SK-N-SH treated with all-trans-retinoic acid at 6 μM for 48 hours (cell line): ENCODE measurements at regions not wholly inside any gene's neighbourhood (a gene's known extent, or its start where the extent isn't known, plus 50 kb on each side); places are given as distances from the start of the nearest gene placed in this dataset.

ENCODE experiments used
- ATAC-seq: fragments of 200-7000 bp; cut with Tn5 transposase; 3 replicates; pipeline ENCODE4 v1.9.1; 2020; ENCODE audit warnings: mild to moderate bottlenecking, moderate library complexity
- ARNTL ChIP-seq: fragments of 450-650 bp; formaldehyde crosslinking; IDR thresholded peaks from 2 replicates; pipeline ENCODE4 v1.5.0; 2020; ENCODE audit warnings: low read depth, mild to moderate bottlenecking, moderate library complexity, borderline replicate concordance
- BACH2 ChIP-seq: fragments of 250-450 bp; sonication (Bioruptor Pico); IDR thresholded peaks from 2 replicates; pipeline ENCODE4 v1.9.0; 2021; ENCODE audit warnings: mild to moderate bottlenecking, borderline replicate concordance
- CSDC2 ChIP-seq: fragments of 250-450 bp; sonication (Bioruptor Pico); IDR thresholded peaks from 2 replicates; pipeline ENCODE4 v1.5.0; 2020; ENCODE audit warnings: mild to moderate bottlenecking, moderate library complexity
- GLIS3 ChIP-seq: fragments of 250-450 bp; sonication (Bioruptor Pico); IDR thresholded peaks from 2 replicates; pipeline ENCODE4 v1.5.0; 2020; ENCODE audit warnings: mild to moderate bottlenecking, moderate library complexity
- ISL1 ChIP-seq: fragments of 250-450 bp; sonication (Bioruptor Pico); IDR thresholded peaks from 2 replicates; pipeline ENCODE4 v2.1.2; 2022; ENCODE audit warnings: mild to moderate bottlenecking, moderate library complexity
- PPARA ChIP-seq: fragments of 250-450 bp; sonication (Bioruptor Pico); IDR thresholded peaks from 2 replicates; pipeline ENCODE4 v1.5.0; 2020; ENCODE audit warnings: mild to moderate bottlenecking, borderline replicate concordance
- RARB ChIP-seq: fragments of 250-450 bp; sonication (Bioruptor Pico); IDR thresholded peaks from 2 replicates; pipeline ENCODE4 v1.8.0; 2021; ENCODE audit warnings: mild to moderate bottlenecking, moderate library complexity
- TCF4 ChIP-seq: fragments of 250-450 bp; sonication (Bioruptor Pico); IDR thresholded peaks from 2 replicates; pipeline ENCODE4 v1.8.0; 2021; ENCODE audit warnings: mild to moderate bottlenecking, moderate library complexity, borderline replicate concordance
- TOX ChIP-seq: fragments of 250-450 bp; sonication (Bioruptor Pico); IDR thresholded peaks from 2 replicates; pipeline ENCODE4 v1.8.0; 2021; ENCODE audit warnings: mild to moderate bottlenecking, moderate library complexity, borderline replicate concordance
- ZC3H10 ChIP-seq: fragments of 250-450 bp; sonication (Bioruptor Pico); IDR thresholded peaks from 2 replicates; pipeline ENCODE4 v1.5.1; 2021; ENCODE audit warnings: mild to moderate bottlenecking, moderate library complexity
- ZFP3 ChIP-seq: fragments of 250-450 bp; sonication (Bioruptor Pico); IDR thresholded peaks from 2 replicates; pipeline ENCODE4 v1.5.0; 2020; ENCODE audit warnings: mild to moderate bottlenecking, moderate library complexity
- ZNF565 ChIP-seq: fragments of 450-650 bp; formaldehyde crosslinking; conservative IDR thresholded peaks from 2 replicates; pipeline ENCODE4 v1.5.0; 2020; ENCODE audit warnings: low read depth, mild to moderate bottlenecking, moderate library complexity
- ZNF70 ChIP-seq: fragments of 450-650 bp; formaldehyde crosslinking; IDR thresholded peaks from 2 replicates; pipeline ENCODE4 v1.5.0; 2020; ENCODE audit warnings: mild to moderate bottlenecking, moderate library complexity
- ZNF8 ChIP-seq: fragments of 450-650 bp; formaldehyde crosslinking; IDR thresholded peaks from 2 replicates; pipeline ENCODE4 v1.5.0; 2020; ENCODE audit warnings: mild to moderate bottlenecking, moderate library complexity
- TF ChIP-seq, protein P1 (sequence below): fragments of 250-450 bp; sonication (Bioruptor Pico); IDR thresholded peaks from 2 replicates; pipeline ENCODE4 v1.8.0; 2021; ENCODE audit warnings: low read depth, mild to moderate bottlenecking, moderate library complexity, borderline replicate concordance
- TF ChIP-seq, protein P2 (sequence below): fragments of 250-450 bp; sonication (Bioruptor Pico); IDR thresholded peaks from 2 replicates; pipeline ENCODE4 v1.5.0; 2020; ENCODE audit warnings: mild to moderate bottlenecking, moderate library complexity
- TF ChIP-seq, protein P3 (sequence below): fragments of 250-450 bp; sonication (Bioruptor Pico); IDR thresholded peaks from 2 replicates; pipeline ENCODE4 v1.5.1; 2021; ENCODE audit warnings: mild to moderate bottlenecking, moderate library complexity
- TF ChIP-seq, protein P4 (sequence below): fragments of 250-450 bp; sonication (Bioruptor Pico); IDR thresholded peaks from 2 replicates; pipeline ENCODE4 v1.5.1; 2020; ENCODE audit warnings: low read depth, mild to moderate bottlenecking, moderate library complexity

DNA sequence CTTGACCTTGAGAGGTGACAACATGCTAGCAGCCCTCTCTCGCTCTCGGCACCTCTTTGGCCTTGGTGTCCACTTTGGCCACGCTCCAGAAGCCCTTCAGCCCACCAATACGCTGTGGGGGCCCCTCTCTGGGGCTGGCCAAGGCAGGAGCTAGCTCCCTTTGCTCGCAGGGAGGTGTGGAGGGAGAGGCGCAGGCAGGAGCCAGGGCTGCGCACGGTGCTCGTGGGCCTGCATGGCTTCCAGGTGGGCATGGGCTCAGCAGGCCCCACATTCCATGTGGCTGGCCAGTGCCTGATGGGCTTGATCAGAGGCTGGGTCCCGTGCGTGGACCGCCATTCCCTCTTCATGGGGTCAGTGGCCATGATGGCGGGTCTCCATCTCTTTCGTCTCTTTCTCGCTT is 1237.0 kb upstream of the USP15 start (continued):
- TF ChIP-seq, protein P1, sequence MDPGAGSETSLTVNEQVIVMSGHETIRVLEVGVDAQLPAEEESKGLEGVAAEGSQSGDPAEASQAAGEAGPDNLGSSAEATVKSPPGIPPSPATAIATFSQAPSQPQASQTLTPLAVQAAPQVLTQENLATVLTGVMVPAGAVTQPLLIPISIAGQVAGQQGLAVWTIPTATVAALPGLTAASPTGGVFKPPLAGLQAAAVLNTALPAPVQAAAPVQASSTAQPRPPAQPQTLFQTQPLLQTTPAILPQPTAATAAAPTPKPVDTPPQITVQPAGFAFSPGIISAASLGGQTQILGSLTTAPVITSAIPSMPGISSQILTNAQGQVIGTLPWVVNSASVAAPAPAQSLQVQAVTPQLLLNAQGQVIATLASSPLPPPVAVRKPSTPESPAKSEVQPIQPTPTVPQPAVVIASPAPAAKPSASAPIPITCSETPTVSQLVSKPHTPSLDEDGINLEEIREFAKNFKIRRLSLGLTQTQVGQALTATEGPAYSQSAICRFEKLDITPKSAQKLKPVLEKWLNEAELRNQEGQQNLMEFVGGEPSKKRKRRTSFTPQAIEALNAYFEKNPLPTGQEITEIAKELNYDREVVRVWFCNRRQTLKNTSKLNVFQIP (CRISPR knock-in tag), result no peak
- no peak for TF ChIP-seq ZNF8 (CRISPR knock-in tag)
- TF ChIP-seq ISL1 (CRISPR knock-in tag), result no peak
- TF ChIP-seq, all 23 proteins: peak for 0

DNA sequence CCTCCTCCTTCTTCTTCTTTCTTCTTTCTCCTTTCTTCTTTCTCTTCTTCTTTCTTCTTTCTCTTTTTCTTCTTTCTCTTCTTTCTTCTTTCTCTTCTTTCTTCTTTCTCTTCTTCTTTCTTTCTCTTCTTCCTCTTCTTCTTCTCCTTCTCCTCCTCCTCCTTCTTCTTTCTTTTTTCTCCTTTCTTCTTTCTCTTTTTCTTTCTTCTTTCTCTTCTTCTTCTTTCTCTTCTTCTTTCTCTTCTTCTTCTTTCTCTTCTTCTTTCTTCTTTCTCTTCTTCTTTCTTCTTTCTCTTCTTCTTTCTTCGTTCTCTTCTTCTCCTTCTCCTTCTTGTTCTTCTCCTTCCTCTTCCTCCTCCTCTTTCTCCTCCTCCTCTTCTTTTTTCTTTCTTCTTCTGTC is 1230.7 kb upstream of the USP15 start:
- no peak for ATAC-seq
- no peak for TF ChIP-seq ZNF8 (CRISPR knock-in tag)
- no peak for TF ChIP-seq PPARA (CRISPR knock-in tag)
- no peak for TF ChIP-seq ARNTL (CRISPR knock-in tag)
- no peak for TF ChIP-seq ZNF70 (CRISPR knock-in tag)
- no peak for TF ChIP-seq TOX (CRISPR knock-in tag)
- TF ChIP-seq, protein P1 (CRISPR knock-in tag), result no peak
- TF ChIP-seq, protein P2, sequence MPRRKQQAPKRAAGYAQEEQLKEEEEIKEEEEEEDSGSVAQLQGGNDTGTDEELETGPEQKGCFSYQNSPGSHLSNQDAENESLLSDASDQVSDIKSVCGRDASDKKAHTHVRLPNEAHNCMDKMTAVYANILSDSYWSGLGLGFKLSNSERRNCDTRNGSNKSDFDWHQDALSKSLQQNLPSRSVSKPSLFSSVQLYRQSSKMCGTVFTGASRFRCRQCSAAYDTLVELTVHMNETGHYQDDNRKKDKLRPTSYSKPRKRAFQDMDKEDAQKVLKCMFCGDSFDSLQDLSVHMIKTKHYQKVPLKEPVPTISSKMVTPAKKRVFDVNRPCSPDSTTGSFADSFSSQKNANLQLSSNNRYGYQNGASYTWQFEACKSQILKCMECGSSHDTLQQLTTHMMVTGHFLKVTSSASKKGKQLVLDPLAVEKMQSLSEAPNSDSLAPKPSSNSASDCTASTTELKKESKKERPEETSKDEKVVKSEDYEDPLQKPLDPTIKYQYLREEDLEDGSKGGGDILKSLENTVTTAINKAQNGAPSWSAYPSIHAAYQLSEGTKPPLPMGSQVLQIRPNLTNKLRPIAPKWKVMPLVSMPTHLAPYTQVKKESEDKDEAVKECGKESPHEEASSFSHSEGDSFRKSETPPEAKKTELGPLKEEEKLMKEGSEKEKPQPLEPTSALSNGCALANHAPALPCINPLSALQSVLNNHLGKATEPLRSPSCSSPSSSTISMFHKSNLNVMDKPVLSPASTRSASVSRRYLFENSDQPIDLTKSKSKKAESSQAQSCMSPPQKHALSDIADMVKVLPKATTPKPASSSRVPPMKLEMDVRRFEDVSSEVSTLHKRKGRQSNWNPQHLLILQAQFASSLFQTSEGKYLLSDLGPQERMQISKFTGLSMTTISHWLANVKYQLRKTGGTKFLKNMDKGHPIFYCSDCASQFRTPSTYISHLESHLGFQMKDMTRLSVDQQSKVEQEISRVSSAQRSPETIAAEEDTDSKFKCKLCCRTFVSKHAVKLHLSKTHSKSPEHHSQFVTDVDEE (CRISPR knock-in tag), result no peak
- TF ChIP-seq RARB (CRISPR knock-in tag), result no peak
- TF ChIP-seq ZC3H10 (CRISPR knock-in tag), result no peak
- no peak for TF ChIP-seq BACH2 (CRISPR knock-in tag)
- no peak for TF ChIP-seq TCF4 (CRISPR knock-in tag)
- no peak for TF ChIP-seq ZFP3
- no peak for TF ChIP-seq GLIS3
- TF ChIP-seq, protein P3, sequence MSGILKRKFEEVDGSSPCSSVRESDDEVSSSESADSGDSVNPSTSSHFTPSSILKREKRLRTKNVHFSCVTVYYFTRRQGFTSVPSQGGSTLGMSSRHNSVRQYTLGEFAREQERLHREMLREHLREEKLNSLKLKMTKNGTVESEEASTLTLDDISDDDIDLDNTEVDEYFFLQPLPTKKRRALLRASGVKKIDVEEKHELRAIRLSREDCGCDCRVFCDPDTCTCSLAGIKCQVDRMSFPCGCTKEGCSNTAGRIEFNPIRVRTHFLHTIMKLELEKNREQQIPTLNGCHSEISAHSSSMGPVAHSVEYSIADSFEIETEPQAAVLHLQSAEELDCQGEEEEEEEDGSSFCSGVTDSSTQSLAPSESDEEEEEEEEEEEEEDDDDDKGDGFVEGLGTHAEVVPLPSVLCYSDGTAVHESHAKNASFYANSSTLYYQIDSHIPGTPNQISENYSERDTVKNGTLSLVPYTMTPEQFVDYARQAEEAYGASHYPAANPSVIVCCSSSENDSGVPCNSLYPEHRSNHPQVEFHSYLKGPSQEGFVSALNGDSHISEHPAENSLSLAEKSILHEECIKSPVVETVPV, result no peak
- TF ChIP-seq, protein P4, sequence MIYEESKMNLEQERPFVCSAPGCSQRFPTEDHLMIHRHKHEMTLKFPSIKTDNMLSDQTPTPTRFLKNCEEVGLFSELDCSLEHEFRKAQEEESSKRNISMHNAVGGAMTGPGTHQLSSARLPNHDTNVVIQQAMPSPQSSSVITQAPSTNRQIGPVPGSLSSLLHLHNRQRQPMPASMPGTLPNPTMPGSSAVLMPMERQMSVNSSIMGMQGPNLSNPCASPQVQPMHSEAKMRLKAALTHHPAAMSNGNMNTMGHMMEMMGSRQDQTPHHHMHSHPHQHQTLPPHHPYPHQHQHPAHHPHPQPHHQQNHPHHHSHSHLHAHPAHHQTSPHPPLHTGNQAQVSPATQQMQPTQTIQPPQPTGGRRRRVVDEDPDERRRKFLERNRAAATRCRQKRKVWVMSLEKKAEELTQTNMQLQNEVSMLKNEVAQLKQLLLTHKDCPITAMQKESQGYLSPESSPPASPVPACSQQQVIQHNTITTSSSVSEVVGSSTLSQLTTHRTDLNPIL (CRISPR knock-in tag), result no peak

DNA sequence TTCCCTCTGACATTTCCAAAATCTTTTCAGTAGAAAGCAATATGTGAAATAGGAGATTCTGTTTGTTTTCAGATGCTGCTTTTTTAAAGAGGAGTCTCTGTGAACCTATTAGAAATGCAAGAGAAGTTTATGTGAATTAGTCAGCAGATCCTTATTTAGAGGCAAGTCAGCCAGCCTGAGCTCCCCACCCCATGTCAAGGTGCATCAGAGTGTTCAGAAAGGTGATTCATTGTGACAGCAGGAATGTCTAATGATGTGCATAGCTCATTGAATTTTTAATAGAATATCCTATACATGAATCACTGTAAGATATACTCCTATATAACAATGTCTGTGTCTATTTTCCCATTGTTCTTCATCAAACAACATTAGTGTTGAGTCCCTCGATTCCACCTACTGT is 1222.4 kb upstream of the USP15 start:
- ATAC-seq, result no peak
- TF ChIP-seq, protein P2 (CRISPR knock-in tag), result no peak
- no peak for TF ChIP-seq ZNF8 (CRISPR knock-in tag)
- TF ChIP-seq CSDC2 (CRISPR knock-in tag), result no peak
- TF ChIP-seq ZNF565 (CRISPR knock-in tag), result no peak
- TF ChIP-seq ZC3H10 (CRISPR knock-in tag), result no peak
- no peak for TF ChIP-seq TCF4 (CRISPR knock-in tag)
- TF ChIP-seq, protein P3, result no peak
